ENCODE measurements at regions not wholly inside any gene's neighbourhood (a gene's known extent, or its start where the extent isn't known, plus 50 kb on each side); places are given as distances from the start of the nearest gene placed in this dataset.

- H3K4me3 ChIP-seq (ENCODE audit: low read depth, low read length), result no peak overlapping the region
- no peak for DNase-seq (ENCODE audit: low read depth, low spot score)
- TF ChIP-seq, protein P1, sequence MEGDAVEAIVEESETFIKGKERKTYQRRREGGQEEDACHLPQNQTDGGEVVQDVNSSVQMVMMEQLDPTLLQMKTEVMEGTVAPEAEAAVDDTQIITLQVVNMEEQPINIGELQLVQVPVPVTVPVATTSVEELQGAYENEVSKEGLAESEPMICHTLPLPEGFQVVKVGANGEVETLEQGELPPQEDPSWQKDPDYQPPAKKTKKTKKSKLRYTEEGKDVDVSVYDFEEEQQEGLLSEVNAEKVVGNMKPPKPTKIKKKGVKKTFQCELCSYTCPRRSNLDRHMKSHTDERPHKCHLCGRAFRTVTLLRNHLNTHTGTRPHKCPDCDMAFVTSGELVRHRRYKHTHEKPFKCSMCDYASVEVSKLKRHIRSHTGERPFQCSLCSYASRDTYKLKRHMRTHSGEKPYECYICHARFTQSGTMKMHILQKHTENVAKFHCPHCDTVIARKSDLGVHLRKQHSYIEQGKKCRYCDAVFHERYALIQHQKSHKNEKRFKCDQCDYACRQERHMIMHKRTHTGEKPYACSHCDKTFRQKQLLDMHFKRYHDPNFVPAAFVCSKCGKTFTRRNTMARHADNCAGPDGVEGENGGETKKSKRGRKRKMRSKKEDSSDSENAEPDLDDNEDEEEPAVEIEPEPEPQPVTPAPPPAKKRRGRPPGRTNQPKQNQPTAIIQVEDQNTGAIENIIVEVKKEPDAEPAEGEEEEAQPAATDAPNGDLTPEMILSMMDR (IDR thresholded peaks at IDR 0.05; ENCODE audit: insufficient read depth, low read length, missing control alignments), result no peak
- POLR2A ChIA-PET, result no interaction called here
- CTCF ChIA-PET, result no interaction called here
Measured at GRCh38 chr20:50246367-50247195, 56.0 kb downstream of the CEBPB start.

- TF ChIP-seq, protein P1 (IDR thresholded peaks at IDR 0.05; ENCODE audit: insufficient read depth, low read length, missing control alignments), result no peak
- ChIA-PET POLR2A (no interaction called here), CTCF (interaction anchor here (1.1 kb wide), 1 partner anchor 217 kb away, joined by 3 read pairs; no protein-coding TSS in a partner anchor)
- no peak for DNase-seq (ENCODE audit: low read depth, low spot score)
- H3K4me3 ChIP-seq (ENCODE audit: low read depth, low read length), result no peak overlapping the region
Measured at GRCh38 chr20:50247196-50248094, 56.8 kb downstream of the CEBPB start.

DNA sequence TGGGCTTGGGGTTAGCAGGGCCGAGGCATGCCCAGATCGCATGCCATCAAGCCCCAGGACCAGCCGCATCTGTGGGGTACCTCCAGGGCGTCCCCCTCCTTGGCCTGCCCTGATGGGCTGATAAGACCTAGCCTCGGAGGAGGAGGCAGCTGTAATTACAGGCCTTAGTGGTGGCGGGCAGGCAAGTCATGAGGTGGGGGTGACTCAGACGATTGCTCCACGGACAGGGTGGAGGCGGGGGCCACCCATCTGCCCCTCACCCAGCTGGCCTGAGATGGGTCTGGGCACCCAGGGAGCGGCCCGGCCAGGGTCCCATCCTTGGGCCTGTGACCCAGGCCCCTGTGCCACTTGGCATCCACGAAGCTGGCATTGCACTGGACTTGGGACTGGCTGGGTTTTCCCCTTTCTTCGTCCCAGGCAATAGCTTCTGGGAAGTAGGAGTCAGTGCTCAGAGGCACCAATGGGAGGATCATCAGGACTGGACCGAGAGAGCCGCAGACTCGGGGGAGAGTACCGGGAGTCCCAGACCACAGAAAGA is 57.5 kb downstream of the CEBPB start:
- TF ChIP-seq, protein P1 (IDR thresholded peaks at IDR 0.05; ENCODE audit: insufficient read depth, low read length, missing control alignments), result no peak
- H3K4me3 ChIP-seq (ENCODE audit: low read depth, low read length), result no peak overlapping the region
- CTCF ChIA-PET, result interaction anchor here (1.1 kb wide), 1 partner anchor 216 kb away, joined by 3 read pairs; no protein-coding TSS in a partner anchor
- POLR2A ChIA-PET, result no interaction called here
- DNase-seq (ENCODE audit: low read depth, low spot score), result no peak

GRCh38 chr20:50249447-50250388 is 59.1 kb downstream of the CEBPB start:
- TF ChIP-seq, protein P1 (IDR thresholded peaks at IDR 0.05; ENCODE audit: insufficient read depth, low read length, missing control alignments), result no peak
- POLR2A ChIA-PET, result no interaction called here
- no peak for DNase-seq (ENCODE audit: low read depth, low spot score)
- CTCF ChIA-PET, result interaction anchor here (1.2 kb wide), 1 partner anchor 8 kb away, joined by 3 read pairs; no protein-coding TSS in a partner anchor
- H3K4me3 ChIP-seq (ENCODE audit: low read depth, low read length), result no peak overlapping the region

- POLR2A ChIA-PET, result no interaction called here
- CTCF ChIA-PET, result interaction anchor here (1.2 to 1.4 kb wide), 2 partner anchors 9 kb away, joined by 3 to 6 read pairs; no protein-coding TSS in a partner anchor
- H3K4me3 ChIP-seq (ENCODE audit: low read depth, low read length), result no peak overlapping the region
- no peak for DNase-seq (ENCODE audit: low read depth, low spot score)
- TF ChIP-seq, protein P1 (IDR thresholded peaks at IDR 0.05; ENCODE audit: insufficient read depth, low read length, missing control alignments), result no peak
Measured at GRCh38 chr20:50250679-50251382, 60.2 kb downstream of the CEBPB start.

Data from AG04449 (cell line).